HG02588 (cell line): ENCODE measurements at regions not wholly inside any gene's neighbourhood (a gene's known extent, or its start where the extent isn't known, plus 50 kb on each side); places are given as distances from the start of the nearest gene placed in this dataset.

ENCODE experiments used
- ATAC-seq: cut with Tn5 transposase; IDR thresholded peaks from one replicate; pipeline ENCODE4 v1.9.1; 2021; ENCODE audit warnings: mild to moderate bottlenecking, moderate library complexity; ENCODE audit not compliant: unreplicated experiment

DNA sequence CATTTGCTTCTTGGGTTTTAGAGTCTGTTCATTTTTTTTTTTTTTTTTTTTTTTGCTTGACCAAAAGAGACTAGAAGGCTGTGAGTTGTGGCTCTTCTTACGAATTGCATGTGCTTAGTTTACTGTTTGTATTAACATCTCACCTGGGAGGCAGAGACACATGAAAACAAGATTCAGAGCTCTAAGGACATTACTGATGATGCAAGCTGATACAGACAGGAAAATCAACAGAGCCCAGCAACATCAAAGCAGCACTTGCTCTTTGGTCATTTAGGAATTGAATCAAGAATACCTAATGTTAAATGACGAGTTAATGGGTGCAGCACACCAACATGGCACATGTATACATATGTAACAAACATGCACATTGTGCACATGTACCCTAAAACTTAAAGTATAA is 55.7 kb upstream of the HS3ST5 start:
- ATAC-seq, result no peak
